ENCODE measurements at regions not wholly inside any gene's neighbourhood (a gene's known extent, or its start where the extent isn't known, plus 50 kb on each side); places are given as distances from the start of the nearest gene placed in this dataset.

DNA sequence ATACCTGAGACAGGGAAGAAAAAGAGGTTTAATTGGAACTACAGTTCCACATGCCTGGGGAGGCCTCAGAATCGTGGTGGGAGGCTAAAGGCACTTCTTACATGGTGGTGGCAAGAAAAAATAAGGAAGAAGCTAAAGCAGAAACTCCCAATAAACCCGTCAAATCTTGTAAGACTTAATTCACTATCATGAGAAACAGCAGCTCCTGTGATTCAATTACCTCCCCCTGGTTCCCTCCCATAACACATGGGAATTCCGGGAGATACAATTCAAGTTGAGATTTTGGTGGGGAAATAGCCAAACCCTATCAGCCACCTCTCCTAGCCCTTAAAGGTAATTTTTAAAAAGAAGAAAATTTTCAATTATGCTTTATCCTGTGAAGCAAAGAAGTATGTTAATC, 728.8 kb downstream of the RNF144A start:
- Histone ChIP-seq H3K27ac (ENCODE audit: low read depth in 1 of 2, low read length in 2 of 2) (no peak overlapping the region), H3K9me3 (ENCODE audit: control insufficient read depth in 4 of 4, low read length in 3 of 4) (peaks cover 0 to 5% (median 1%) of the 10 kb centered on the region in 4 donors), H3K27me3 (ENCODE audit: control insufficient read depth in 4 of 4, insufficient read depth in 4 of 4, low read length in 3 of 4) (no peaks in the 10 kb centered on the region), H3K4me1 (ENCODE audit: control insufficient read depth in 4 of 4, insufficient read depth in 4 of 4, low read length in 3 of 4) (no peaks in the 10 kb centered on the region), H3K9ac (ENCODE audit: low read depth in 1 of 2, low read length in 2 of 2) (no peak overlapping the region), H3K4me3 (ENCODE audit: low read depth in 1 of 3, low read length in 3 of 3) (no peak overlapping the region), H3K36me3 (ENCODE audit: control insufficient read depth in 4 of 4, insufficient read depth in 3 of 4, low read depth in 1 of 4, low read length in 3 of 4) (no peaks in the 10 kb centered on the region)
- no peak for DNase-seq (ENCODE audit: low spot score)
- TF ChIP-seq, protein P1, sequence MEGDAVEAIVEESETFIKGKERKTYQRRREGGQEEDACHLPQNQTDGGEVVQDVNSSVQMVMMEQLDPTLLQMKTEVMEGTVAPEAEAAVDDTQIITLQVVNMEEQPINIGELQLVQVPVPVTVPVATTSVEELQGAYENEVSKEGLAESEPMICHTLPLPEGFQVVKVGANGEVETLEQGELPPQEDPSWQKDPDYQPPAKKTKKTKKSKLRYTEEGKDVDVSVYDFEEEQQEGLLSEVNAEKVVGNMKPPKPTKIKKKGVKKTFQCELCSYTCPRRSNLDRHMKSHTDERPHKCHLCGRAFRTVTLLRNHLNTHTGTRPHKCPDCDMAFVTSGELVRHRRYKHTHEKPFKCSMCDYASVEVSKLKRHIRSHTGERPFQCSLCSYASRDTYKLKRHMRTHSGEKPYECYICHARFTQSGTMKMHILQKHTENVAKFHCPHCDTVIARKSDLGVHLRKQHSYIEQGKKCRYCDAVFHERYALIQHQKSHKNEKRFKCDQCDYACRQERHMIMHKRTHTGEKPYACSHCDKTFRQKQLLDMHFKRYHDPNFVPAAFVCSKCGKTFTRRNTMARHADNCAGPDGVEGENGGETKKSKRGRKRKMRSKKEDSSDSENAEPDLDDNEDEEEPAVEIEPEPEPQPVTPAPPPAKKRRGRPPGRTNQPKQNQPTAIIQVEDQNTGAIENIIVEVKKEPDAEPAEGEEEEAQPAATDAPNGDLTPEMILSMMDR (IDR thresholded peaks at IDR 0.05; ENCODE audit: low read depth, low read length, missing input control), result no peak
- no peak for TF ChIP-seq TAF1 (conservative IDR thresholded peaks at IDR 0.05)
- no peak for TF ChIP-seq JUND (IDR thresholded peaks at IDR 0.05)
- TF ChIP-seq FOXA2 (IDR thresholded peaks at IDR 0.05), result no peak
- TF ChIP-seq NR2F2 (IDR thresholded peaks at IDR 0.05), result no peak
- no peak for TF ChIP-seq YY1 (IDR thresholded peaks at IDR 0.05)
- TF ChIP-seq, protein P2, sequence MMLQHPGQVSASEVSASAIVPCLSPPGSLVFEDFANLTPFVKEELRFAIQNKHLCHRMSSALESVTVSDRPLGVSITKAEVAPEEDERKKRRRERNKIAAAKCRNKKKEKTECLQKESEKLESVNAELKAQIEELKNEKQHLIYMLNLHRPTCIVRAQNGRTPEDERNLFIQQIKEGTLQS (IDR thresholded peaks at IDR 0.05), result no peak
- no peak for TF ChIP-seq EGR1 (IDR thresholded peaks at IDR 0.05; ENCODE audit: low read depth in 2 of 2)
- no peak for TF ChIP-seq REST (IDR thresholded peaks at IDR 0.05)
- WGBS, result 89% methylated on average over 3 of the region's 3 CpGs

GRCh38 chr2:7646661-7647060, 729.4 kb downstream of the RNF144A start:
- WGBS, result 87% methylated on average over 6 of the region's 6 CpGs
- no peak for DNase-seq (ENCODE audit: low spot score)
- Histone ChIP-seq H3K4me3 (ENCODE audit: low read depth in 1 of 3, low read length in 3 of 3) (no peak overlapping the region), H3K9me3 (ENCODE audit: control insufficient read depth in 4 of 4, low read length in 3 of 4) (peaks cover 0 to 2% (median 0%) of the 10 kb centered on the region in 4 donors), H3K27me3 (ENCODE audit: control insufficient read depth in 4 of 4, insufficient read depth in 4 of 4, low read length in 3 of 4) (no peaks in the 10 kb centered on the region), H3K9ac (ENCODE audit: low read depth in 1 of 2, low read length in 2 of 2) (no peak overlapping the region), H3K4me1 (ENCODE audit: control insufficient read depth in 4 of 4, insufficient read depth in 4 of 4, low read length in 3 of 4) (no peaks in the 10 kb centered on the region), H3K36me3 (ENCODE audit: control insufficient read depth in 4 of 4, insufficient read depth in 3 of 4, low read depth in 1 of 4, low read length in 3 of 4) (no peaks in the 10 kb centered on the region), H3K27ac (ENCODE audit: low read depth in 1 of 2, low read length in 2 of 2) (no peak overlapping the region)
- no peak for TF ChIP-seq SP1 (IDR thresholded peaks at IDR 0.05)
- TF ChIP-seq, protein P2 (IDR thresholded peaks at IDR 0.05), result no peak
- TF ChIP-seq, protein P3, sequence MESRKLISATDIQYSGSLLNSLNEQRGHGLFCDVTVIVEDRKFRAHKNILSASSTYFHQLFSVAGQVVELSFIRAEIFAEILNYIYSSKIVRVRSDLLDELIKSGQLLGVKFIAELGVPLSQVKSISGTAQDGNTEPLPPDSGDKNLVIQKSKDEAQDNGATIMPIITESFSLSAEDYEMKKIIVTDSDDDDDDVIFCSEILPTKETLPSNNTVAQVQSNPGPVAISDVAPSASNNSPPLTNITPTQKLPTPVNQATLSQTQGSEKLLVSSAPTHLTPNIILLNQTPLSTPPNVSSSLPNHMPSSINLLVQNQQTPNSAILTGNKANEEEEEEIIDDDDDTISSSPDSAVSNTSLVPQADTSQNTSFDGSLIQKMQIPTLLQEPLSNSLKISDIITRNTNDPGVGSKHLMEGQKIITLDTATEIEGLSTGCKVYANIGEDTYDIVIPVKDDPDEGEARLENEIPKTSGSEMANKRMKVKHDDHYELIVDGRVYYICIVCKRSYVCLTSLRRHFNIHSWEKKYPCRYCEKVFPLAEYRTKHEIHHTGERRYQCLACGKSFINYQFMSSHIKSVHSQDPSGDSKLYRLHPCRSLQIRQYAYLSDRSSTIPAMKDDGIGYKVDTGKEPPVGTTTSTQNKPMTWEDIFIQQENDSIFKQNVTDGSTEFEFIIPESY (IDR thresholded peaks at IDR 0.05), result no peak
- no peak for TF ChIP-seq FOXA2 (IDR thresholded peaks at IDR 0.05)
- no peak for TF ChIP-seq HNF4A (conservative IDR thresholded peaks at IDR 0.05)
- no peak for TF ChIP-seq JUND (IDR thresholded peaks at IDR 0.05)
- no peak for TF ChIP-seq RAD21 (IDR thresholded peaks at IDR 0.05)
- TF ChIP-seq, protein P1 (IDR thresholded peaks at IDR 0.05; ENCODE audit: low read depth, low read length, missing input control), result no peak
- TF ChIP-seq FOXA1 (IDR thresholded peaks at IDR 0.05), result no peak
- no peak for TF ChIP-seq EGR1 (IDR thresholded peaks at IDR 0.05; ENCODE audit: low read depth in 2 of 2)
- TF ChIP-seq RXRA (IDR thresholded peaks at IDR 0.05), result no peak
- TF ChIP-seq TAF1 (conservative IDR thresholded peaks at IDR 0.05), result no peak
- TF ChIP-seq REST (IDR thresholded peaks at IDR 0.05), result no peak
